Colonic mucosa (tissue), 4 donors: ENCODE measurements at regions not wholly inside any gene's neighbourhood (a gene's known extent, or its start where the extent isn't known, plus 50 kb on each side); places are given as distances from the start of the nearest gene placed in this dataset.

Experiments
- DNase-seq: peaks from one replicate; pipeline ENCODE4 v3.0.0-alpha.2; 2020
- H3K27ac ChIP-seq: fragments of 200-600 bp; one replicate; pipeline ENCODE4 v1.8.0; 2021
- H3K27me3 ChIP-seq: fragments of 200-600 bp; one replicate; pipeline ENCODE4 v1.8.0; 2021
- H3K36me3 ChIP-seq: fragments of 200-600 bp; one replicate; pipeline ENCODE4 v1.8.0; 2021
- H3K4me1 ChIP-seq: fragments of 200-600 bp; one replicate; pipeline ENCODE4 v1.8.0; 2021; ENCODE audit warnings: mild to moderate bottlenecking
- H3K4me3 ChIP-seq: fragments of 200-600 bp; one replicate; pipeline ENCODE4 v1.8.0; 2021
- H3K9ac ChIP-seq, 2 donors: one replicate each; pipeline ENCODE4 v1.7.0; 2013; ENCODE audit warnings: control low read depth in 2 of 2, low read depth in 2 of 2, low read length in 2 of 2
- H3K9me3 ChIP-seq: fragments of 200-600 bp; one replicate; pipeline ENCODE4 v1.8.0; 2021
- intact Hi-C: fragments of 100-400 bp; cut with DNase I; formaldehyde crosslinking; loops from one replicate; pipeline ENCODE4 v1.14.1; 2022
- TF ChIP-seq, protein P1 (sequence below): fragments of 200-600 bp; IDR thresholded peaks from one replicate; pipeline ENCODE4 v1.8.0; 2022; ENCODE audit warnings: antibody characterized with exemption, mild to moderate bottlenecking
- donor health status: healthy.
- donor health status: DM: no; HTN: no; CAD: no.
- donor health status: DM: no; HTN: no; CAD: no.

DNA sequence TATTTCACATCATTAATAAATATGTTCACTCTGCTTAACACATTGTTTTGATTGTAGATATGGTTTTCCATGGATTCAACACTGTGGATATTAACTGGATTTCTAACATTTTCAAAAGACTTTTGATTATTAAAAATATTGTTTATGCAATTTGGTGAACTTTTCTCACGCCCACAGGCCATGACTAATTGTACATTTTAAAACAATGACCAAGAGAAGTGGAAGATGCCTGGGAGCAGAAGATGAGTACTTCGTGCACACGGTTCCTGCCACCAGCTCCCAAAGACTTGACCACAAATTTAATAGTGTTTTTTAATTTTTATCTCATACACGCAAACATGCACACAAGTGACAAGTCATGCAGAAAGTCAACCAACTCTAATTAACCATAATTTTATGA is 451.0 kb upstream of the ADARB2 start:
- Histone ChIP-seq H3K36me3 (no peaks in the 10 kb centered on the region), H3K9ac (no peak overlapping the region), H3K9me3 (no peaks in the 10 kb centered on the region), H3K27me3 (no peaks in the 10 kb centered on the region), H3K4me1 (no peaks in the 10 kb centered on the region), H3K4me3 (no peak overlapping the region), H3K27ac (no peak overlapping the region)
- TF ChIP-seq, protein P1, sequence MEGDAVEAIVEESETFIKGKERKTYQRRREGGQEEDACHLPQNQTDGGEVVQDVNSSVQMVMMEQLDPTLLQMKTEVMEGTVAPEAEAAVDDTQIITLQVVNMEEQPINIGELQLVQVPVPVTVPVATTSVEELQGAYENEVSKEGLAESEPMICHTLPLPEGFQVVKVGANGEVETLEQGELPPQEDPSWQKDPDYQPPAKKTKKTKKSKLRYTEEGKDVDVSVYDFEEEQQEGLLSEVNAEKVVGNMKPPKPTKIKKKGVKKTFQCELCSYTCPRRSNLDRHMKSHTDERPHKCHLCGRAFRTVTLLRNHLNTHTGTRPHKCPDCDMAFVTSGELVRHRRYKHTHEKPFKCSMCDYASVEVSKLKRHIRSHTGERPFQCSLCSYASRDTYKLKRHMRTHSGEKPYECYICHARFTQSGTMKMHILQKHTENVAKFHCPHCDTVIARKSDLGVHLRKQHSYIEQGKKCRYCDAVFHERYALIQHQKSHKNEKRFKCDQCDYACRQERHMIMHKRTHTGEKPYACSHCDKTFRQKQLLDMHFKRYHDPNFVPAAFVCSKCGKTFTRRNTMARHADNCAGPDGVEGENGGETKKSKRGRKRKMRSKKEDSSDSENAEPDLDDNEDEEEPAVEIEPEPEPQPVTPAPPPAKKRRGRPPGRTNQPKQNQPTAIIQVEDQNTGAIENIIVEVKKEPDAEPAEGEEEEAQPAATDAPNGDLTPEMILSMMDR = no peak
- intact Hi-C loops = no loop called here
- no peak for DNase-seq

DNA sequence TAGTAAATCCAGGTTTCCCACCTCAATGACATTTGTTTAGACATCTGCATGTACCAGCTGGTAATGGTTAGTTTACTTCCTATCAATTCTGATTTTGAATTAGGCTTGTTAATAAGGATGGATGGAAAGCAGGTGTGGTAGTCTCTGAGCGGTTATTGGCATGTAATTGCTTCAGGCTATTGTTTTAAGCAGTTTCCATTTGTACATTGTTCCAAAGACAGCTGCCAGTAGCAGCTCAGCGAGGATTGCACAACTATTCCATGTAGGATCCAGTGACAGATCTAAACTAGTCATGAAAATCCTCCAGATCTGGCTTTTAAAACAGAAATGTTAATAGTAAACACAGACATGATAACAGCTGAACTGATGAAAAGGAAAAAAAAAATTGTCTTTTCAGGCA is 436.0 kb upstream of the ADARB2 start:
- DNase-seq = no peak
- H3K4me1 ChIP-seq = no peaks in the 10 kb centered on the region
- H3K27ac ChIP-seq = no peak overlapping the region
- H3K9me3 ChIP-seq = no peaks in the 10 kb centered on the region
- TF ChIP-seq, protein P1 = no peak
- no peaks in the 10 kb centered on the region for H3K36me3 ChIP-seq
- H3K27me3 ChIP-seq = no peaks in the 10 kb centered on the region
- intact Hi-C loops = no loop called here
- no peak overlapping the region for H3K9ac ChIP-seq
- no peak overlapping the region for H3K4me3 ChIP-seq

DNA sequence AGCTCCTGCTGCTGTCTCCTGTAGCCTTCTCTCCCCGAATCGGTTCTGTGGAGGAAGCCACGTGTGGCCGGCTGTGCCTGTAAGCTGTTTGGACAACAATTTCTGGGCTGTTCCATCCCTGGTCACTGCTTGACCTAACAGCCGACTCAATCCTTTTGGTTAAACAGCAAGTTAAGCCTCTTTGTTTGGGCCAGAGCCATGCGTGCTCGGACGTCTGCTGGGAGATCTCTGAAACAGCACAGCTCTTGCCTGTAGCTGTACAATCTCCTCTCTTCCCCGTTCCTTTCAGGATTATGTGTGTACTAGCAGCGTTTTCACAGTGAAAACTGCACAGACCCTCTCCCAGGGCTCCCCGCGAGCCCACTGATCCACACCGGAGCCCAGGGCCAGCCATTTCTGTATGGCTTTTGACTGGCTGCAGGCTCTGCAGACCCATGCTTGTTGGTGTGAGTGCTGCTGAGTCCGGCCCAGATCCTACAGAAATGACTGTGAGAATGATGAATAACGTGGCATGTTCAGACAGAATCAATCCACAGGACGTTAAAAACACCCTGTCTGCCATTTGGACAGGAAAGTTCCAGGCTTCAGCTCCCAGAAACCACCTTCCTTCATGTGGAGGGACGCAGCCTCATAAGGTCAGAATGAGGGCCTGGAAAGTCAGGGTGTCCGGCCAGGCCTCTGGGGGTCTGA is 428.6 kb upstream of the ADARB2 start:
- no peak for DNase-seq
- Histone ChIP-seq H3K4me1 (no peaks in the 10 kb centered on the region), H3K9me3 (no peaks in the 10 kb centered on the region), H3K9ac (no peak overlapping the region), H3K4me3 (no peak overlapping the region), H3K27ac (no peak overlapping the region), H3K27me3 (no peaks in the 10 kb centered on the region), H3K36me3 (no peaks in the 10 kb centered on the region)
- TF ChIP-seq, protein P1 = no peak
- intact Hi-C loops = no loop called here

DNA sequence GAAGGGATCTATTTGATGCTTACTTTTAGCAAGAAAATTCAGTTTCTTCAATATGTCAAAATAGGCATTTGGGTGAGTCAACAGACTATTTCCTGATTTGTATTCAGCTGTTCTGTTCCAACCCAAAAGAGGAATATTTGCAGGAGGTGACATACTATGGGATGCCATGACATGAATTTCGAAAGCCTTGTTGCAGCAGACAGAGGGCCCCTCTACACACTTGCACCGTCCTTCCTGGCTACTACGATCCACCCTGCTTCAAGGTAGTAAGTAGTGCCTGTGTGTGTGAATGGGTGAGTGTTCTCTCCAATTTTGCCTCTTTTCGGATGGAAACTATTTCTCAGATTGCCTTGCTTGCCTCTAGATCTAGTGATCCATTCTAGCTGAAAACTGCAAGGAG is 413.0 kb upstream of the ADARB2 start:
- Histone ChIP-seq H3K27ac (no peak overlapping the region), H3K9me3 (no peaks in the 10 kb centered on the region), H3K9ac (no peak overlapping the region), H3K4me3 (no peak overlapping the region), H3K36me3 (no peaks in the 10 kb centered on the region), H3K4me1 (no peaks in the 10 kb centered on the region), H3K27me3 (no peaks in the 10 kb centered on the region)
- DNase-seq = no peak
- intact Hi-C loops = no loop called here
- TF ChIP-seq, protein P1 = no peak

DNA sequence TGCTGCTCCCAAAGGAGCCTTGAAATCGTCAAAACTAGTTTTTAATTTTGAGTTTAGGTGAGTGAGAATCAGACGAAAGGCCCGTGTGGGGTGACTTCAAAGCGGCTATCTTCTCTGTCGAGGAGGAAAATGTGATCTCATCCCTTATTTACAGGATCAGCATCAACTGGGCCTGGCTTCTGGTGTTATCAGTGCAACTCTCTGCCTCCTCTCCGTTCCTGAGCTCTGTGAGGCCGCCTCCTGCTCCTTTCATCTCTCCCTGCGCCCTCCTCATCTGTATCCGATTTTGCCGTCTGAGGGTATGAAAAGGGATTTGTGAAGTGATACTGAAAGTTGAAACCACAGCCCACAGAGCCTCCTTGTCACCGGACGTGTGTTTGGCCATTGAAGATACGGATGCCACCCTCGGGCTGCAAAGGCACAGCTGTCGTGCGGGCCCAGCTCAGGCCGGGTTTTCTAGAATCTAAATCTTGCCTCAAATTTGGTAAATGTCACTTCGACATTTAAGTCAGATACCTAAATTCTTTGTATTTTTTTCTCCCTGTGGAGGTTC is 408.7 kb upstream of the ADARB2 start:
- H3K4me3 ChIP-seq = no peak overlapping the region

More for the DNA sequence above, 408.7 kb upstream of the ADARB2 start:
- Histone ChIP-seq H3K9me3 (no peaks in the 10 kb centered on the region), H3K4me1 (no peaks in the 10 kb centered on the region), H3K9ac (no peak overlapping the region), H3K27me3 (no peaks in the 10 kb centered on the region), H3K27ac (no peak overlapping the region), H3K36me3 (no peaks in the 10 kb centered on the region)
- TF ChIP-seq, protein P1 = no peak
- DNase-seq = no peak
- intact Hi-C loops = no loop called here
